ENCODE measurements at regions not wholly inside any gene's neighbourhood (a gene's known extent, or its start where the extent isn't known, plus 50 kb on each side); places are given as distances from the start of the nearest gene placed in this dataset.

- no peak for DNase-seq
Measured at GRCh38 chr12:65598688-65599087, 225.6 kb upstream of the HMGA2 start.

GRCh38 chr12:65602253-65602609 is 222.1 kb upstream of the HMGA2 start:
- no peak for DNase-seq

GRCh38 chr12:65602610-65603295 is 221.5 kb upstream of the HMGA2 start:
- peak; percentile 76 to 88 (median 83) for DNase-seq

GRCh38 chr12:65603438-65604351 is 220.6 kb upstream of the HMGA2 start:
- DNase-seq = no peak

GRCh38 chr12:65605019-65605418 is 219.3 kb upstream of the HMGA2 start:
- no peak for DNase-seq

GRCh38 chr12:65606008-65606766 is 218.1 kb upstream of the HMGA2 start:
- DNase-seq = no peak

GRCh38 chr12:65607401-65607841 is 216.9 kb upstream of the HMGA2 start:
- no peak for DNase-seq

GRCh38 chr12:65608319-65608916 is 215.9 kb upstream of the HMGA2 start:
- DNase-seq = no peak

- no peak for DNase-seq
Measured at GRCh38 chr12:65609359-65609771, 214.9 kb upstream of the HMGA2 start.

GRCh38 chr12:65611396-65611795 is 212.9 kb upstream of the HMGA2 start:
- no peak for DNase-seq

- no peak for DNase-seq
Measured at GRCh38 chr12:65612440-65612839, 211.8 kb upstream of the HMGA2 start.

- DNase-seq = no peak
Measured at GRCh38 chr12:65613692-65614091, 210.6 kb upstream of the HMGA2 start.

GRCh38 chr12:65614259-65614889 is 209.9 kb upstream of the HMGA2 start:
- peak in 3 of 4 experiments; percentile 14 to 37 (median 16) for DNase-seq

GRCh38 chr12:65615118-65615517 is 209.2 kb upstream of the HMGA2 start:
- no peak for DNase-seq

- no peak for DNase-seq
Measured at GRCh38 chr12:65616022-65616421, 208.3 kb upstream of the HMGA2 start.

- no peak for DNase-seq
Measured at GRCh38 chr12:65618588-65618987, 205.7 kb upstream of the HMGA2 start.

- DNase-seq = no peak
Measured at GRCh38 chr12:65619018-65619417, 205.3 kb upstream of the HMGA2 start.

GRCh38 chr12:65620046-65620445 is 204.2 kb upstream of the HMGA2 start:
- DNase-seq = no peak

- DNase-seq = no peak
Measured at GRCh38 chr12:65622056-65622455, 202.2 kb upstream of the HMGA2 start.

GRCh38 chr12:65623507-65623906 is 200.8 kb upstream of the HMGA2 start:
- DNase-seq = no peak

- no peak for DNase-seq
Measured at GRCh38 chr12:65624554-65625086, 199.7 kb upstream of the HMGA2 start.

GRCh38 chr12:65628061-65628460 is 196.2 kb upstream of the HMGA2 start:
- DNase-seq = no peak
